PC-3 (cell line): ENCODE measurements at regions not wholly inside any gene's neighbourhood (a gene's known extent, or its start where the extent isn't known, plus 50 kb on each side); places are given as distances from the start of the nearest gene placed in this dataset.

Source experiments
- EZH2 ChIP-seq: fragments of 300-600 bp; sonication (generic); IDR thresholded peaks from one replicate; pipeline ENCODE4 v1.6.1; 2017; ENCODE audit warnings: antibody characterized with exemption, mild to moderate bottlenecking, low read length; ENCODE audit not compliant: unreplicated experiment
- TF ChIP-seq, protein P1 (sequence below): fragments of 300-600 bp; sonication (generic); conservative IDR thresholded peaks from 2 replicates; pipeline ENCODE4 v1.5.1; 2017; ENCODE audit warnings: antibody characterized with exemption, low read depth, mild to moderate bottlenecking, low read length

DNA sequence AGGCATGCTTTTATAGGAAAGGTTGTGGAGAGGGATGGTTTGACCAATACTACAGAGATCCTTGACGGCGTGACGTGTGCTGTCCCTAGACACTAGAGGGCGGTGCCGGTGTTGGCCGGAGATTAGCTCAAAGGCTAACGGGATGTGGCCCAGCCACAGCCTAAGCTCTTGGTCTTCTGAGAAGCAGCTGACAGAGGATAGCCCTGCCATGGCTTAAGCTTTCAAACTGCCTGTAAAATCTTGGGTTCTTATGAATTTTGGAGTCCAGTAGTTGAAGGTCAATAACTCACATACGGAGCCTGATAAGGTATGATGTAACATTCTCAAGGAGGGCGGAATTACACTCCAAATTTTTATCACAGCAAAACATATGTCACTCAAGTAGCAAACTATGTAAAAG, 515.7 kb upstream of the ATXN7L3B start:
- TF ChIP-seq, protein P1, sequence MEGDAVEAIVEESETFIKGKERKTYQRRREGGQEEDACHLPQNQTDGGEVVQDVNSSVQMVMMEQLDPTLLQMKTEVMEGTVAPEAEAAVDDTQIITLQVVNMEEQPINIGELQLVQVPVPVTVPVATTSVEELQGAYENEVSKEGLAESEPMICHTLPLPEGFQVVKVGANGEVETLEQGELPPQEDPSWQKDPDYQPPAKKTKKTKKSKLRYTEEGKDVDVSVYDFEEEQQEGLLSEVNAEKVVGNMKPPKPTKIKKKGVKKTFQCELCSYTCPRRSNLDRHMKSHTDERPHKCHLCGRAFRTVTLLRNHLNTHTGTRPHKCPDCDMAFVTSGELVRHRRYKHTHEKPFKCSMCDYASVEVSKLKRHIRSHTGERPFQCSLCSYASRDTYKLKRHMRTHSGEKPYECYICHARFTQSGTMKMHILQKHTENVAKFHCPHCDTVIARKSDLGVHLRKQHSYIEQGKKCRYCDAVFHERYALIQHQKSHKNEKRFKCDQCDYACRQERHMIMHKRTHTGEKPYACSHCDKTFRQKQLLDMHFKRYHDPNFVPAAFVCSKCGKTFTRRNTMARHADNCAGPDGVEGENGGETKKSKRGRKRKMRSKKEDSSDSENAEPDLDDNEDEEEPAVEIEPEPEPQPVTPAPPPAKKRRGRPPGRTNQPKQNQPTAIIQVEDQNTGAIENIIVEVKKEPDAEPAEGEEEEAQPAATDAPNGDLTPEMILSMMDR = peak; percentile 92
- TF ChIP-seq EZH2 = no peak
